Adrenal gland (tissue), 9 donors: ENCODE measurements at regions not wholly inside any gene's neighbourhood (a gene's known extent, or its start where the extent isn't known, plus 50 kb on each side); places are given as distances from the start of the nearest gene placed in this dataset.

ENCODE experiments used
- DNase-seq, 7 donors: peaks; one replicate each; pipeline ENCODE4 v3.0.0-alpha.2; 2019 to 2020
- H3K27ac ChIP-seq, 5 donors: fragments of 200-600 bp; sonication (generic) in 4 of 5; 1 replicate in 3 of 5; 2 replicates in 2 of 5; pipeline versions ENCODE4 v1.5.1 to v1.8.0; 2016 to 2020; ENCODE audit warnings: mild to moderate bottlenecking in 1 of 5
- H3K27me3 ChIP-seq: fragments of 200-600 bp; 2 replicates; pipeline ENCODE4 v1.8.0; 2021
- H3K36me3 ChIP-seq, 2 donors: fragments of 200-600 bp; replicated peaks in 1 of 2; 1 replicate in 1 of 2; 2 replicates in 1 of 2; pipeline versions ENCODE4 v1.5.1 to v1.8.0; 2018 to 2022
- H3K4me1 ChIP-seq, 2 donors: fragments of 200-600 bp; replicated peaks in 1 of 2; 1 replicate in 1 of 2; 2 replicates in 1 of 2; pipeline versions ENCODE4 v1.5.1 to v1.8.0; 2018 to 2021
- H3K4me3 ChIP-seq, 4 donors: fragments of 200-600 bp; sonication (generic) in 3 of 4; one replicate each; pipeline ENCODE4 v1.5.1; 2016 to 2018
- H3K9me3 ChIP-seq, 3 donors: fragments of 200-600 bp; sonication (generic) in 1 of 3; replicated peaks in 1 of 3; 1 replicate in 2 of 3; 2 replicates in 1 of 3; pipeline versions ENCODE4 v1.5.1 to v1.8.0; 2016 to 2021
- POLR2A ChIP-seq, 2 donors: fragments of 450-650 bp; IDR thresholded peaks; one replicate each; pipeline ENCODE4 v1.6.1; 2017; ENCODE audit warnings: antibody characterized with exemption in 2 of 2, mild to moderate bottlenecking in 2 of 2, moderate library complexity in 1 of 2
- WGBS, 4 donors: extraction: QIAGEN DNeasy Blood & Tissue Kit in 2 of 4; methylation state at CpG; one replicate each; pipeline versions ENCODE4 v1.1.5 to v1.1.7; 2013 to 2017; 5-methylcytosine and 5-hydroxymethylcytosine counted together
- intact Hi-C, 2 donors: fragments of 100-400 bp; cut with DNase I; formaldehyde crosslinking; loops; one replicate each; pipeline versions ENCODE4 v1.14.1 to v1.15.0; 2022 to 2023
- TF ChIP-seq, protein P1 (sequence below), 6 experiments: fragments of 450-650 bp in 4 of 6; fragments of 200-600 bp in 2 of 6; sonication (generic) in 1 of 6; IDR thresholded peaks; 1 replicate in 5 of 6; 2 replicates in 1 of 6; pipeline versions ENCODE4 v1.5.1 to v1.8.0; 2016 to 2021; ENCODE audit warnings: antibody characterized with exemption in 6 of 6, mild to moderate bottlenecking in 2 of 6, moderate library complexity in 1 of 6
- donor health status: healthy with polysubstance abuse.
- donor health status: Bipolar disorder and iron deficiency.
- donor health status: DM: yes; HTN: yes; CAD: no.
- donor health status: DM: no; HTN: no; CAD: no.
- donor health status: DM: no; HTN: no; CAD: no.

DNA sequence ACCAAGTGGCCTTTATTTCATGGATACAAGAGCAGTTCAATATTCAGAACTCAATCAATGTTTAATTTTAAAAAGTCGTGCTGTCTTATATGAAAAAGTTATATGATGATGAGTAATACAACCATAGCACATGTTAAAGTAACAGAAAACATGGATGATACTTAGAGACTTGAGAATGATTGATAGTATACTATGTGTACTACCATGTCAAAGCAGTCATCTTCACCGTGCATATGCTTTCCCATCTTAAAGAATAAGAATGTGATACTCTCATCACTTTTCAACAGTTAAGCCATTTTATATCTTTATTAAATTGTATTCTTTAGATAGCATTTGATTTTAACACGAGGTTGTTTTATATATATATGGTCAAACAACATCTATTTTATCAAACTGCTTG, 535.9 kb upstream of the ADAMTS5 start:
- intact Hi-C loops, result no loop called here
- no peak overlapping the region for H3K4me3 ChIP-seq
- no peaks in the 10 kb centered on the region for H3K36me3 ChIP-seq
- H3K4me1 ChIP-seq, result no peaks in the 10 kb centered on the region
- no peaks in the 10 kb centered on the region for H3K9me3 ChIP-seq
- TF ChIP-seq, protein P1, sequence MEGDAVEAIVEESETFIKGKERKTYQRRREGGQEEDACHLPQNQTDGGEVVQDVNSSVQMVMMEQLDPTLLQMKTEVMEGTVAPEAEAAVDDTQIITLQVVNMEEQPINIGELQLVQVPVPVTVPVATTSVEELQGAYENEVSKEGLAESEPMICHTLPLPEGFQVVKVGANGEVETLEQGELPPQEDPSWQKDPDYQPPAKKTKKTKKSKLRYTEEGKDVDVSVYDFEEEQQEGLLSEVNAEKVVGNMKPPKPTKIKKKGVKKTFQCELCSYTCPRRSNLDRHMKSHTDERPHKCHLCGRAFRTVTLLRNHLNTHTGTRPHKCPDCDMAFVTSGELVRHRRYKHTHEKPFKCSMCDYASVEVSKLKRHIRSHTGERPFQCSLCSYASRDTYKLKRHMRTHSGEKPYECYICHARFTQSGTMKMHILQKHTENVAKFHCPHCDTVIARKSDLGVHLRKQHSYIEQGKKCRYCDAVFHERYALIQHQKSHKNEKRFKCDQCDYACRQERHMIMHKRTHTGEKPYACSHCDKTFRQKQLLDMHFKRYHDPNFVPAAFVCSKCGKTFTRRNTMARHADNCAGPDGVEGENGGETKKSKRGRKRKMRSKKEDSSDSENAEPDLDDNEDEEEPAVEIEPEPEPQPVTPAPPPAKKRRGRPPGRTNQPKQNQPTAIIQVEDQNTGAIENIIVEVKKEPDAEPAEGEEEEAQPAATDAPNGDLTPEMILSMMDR (IDR thresholded peaks at IDR 0.05), result no peak
- TF ChIP-seq POLR2A (IDR thresholded peaks at IDR 0.05), result no peak
- WGBS, 4 donors, result 75 to 81% (median 78%) methylated on average over 3 of the region's 3 CpGs
- no peak for DNase-seq
- no peak overlapping the region for H3K27ac ChIP-seq
- no peaks in the 10 kb centered on the region for H3K27me3 ChIP-seq

DNA sequence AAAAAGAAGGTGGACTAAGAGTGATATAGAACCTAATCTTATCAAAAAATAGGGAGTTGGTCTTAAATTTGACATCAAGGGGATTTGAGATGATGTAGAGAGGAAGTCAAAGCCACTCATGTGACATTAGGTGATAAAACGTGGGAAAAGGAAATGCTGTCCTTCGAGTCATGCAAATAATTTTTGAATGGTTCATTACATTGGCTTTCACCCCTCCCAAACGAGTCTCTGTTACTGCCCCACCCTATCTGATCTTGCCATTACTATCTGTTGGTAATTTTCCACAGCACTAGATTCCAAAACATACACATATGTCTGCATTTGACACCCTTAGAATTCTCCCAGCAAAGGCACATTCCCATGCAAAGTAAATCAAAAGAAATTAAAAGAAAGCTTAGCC, 531.1 kb upstream of the ADAMTS5 start:
- DNase-seq, result no peak
- Histone ChIP-seq H3K27me3 (no peaks in the 10 kb centered on the region), H3K4me3 (no peak overlapping the region), H3K9me3 (no peaks in the 10 kb centered on the region), H3K4me1 (no peaks in the 10 kb centered on the region), H3K27ac (no peak overlapping the region), H3K36me3 (no peaks in the 10 kb centered on the region)
- TF ChIP-seq POLR2A (IDR thresholded peaks at IDR 0.05), result no peak
- TF ChIP-seq, protein P1 (IDR thresholded peaks at IDR 0.05), result no peak
- 26 to 42% (median 33%) methylated on average over 3 of the region's 3 CpGs for WGBS, 4 donors
- intact Hi-C loops, result no loop called here

DNA sequence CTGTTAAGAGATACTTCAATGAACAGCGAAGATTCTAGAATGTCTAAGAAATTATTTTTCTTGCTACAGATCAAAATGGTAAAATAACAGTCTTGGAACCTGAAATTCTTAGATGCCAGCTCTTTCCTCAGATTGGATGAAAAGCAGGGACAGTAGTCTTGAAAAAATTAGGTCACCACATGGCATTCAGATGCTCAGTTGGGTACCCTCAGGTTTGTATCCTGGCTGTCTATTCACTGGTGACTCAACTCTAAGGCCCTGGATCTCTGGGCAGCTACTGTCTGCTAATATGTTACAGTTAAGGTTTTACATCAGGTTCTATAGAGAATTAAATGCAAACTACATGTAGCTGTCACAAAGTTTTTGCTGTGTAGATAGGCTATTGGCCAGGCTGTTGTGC, 528.9 kb upstream of the ADAMTS5 start:
- H3K27ac ChIP-seq, result no peak overlapping the region
- DNase-seq, result no peak
- no peaks in the 10 kb centered on the region for H3K9me3 ChIP-seq
- H3K4me3 ChIP-seq, result no peak overlapping the region
- H3K27me3 ChIP-seq, result no peaks in the 10 kb centered on the region
- intact Hi-C loops, result no loop called here
- 82 to 92% (median 89%) methylated on average over 1 of the region's 1 CpG for WGBS, 4 donors
- no peak for TF ChIP-seq POLR2A (IDR thresholded peaks at IDR 0.05)
- TF ChIP-seq, protein P1 (IDR thresholded peaks at IDR 0.05), result no peak
- no peaks in the 10 kb centered on the region for H3K36me3 ChIP-seq
- no peaks in the 10 kb centered on the region for H3K4me1 ChIP-seq

DNA sequence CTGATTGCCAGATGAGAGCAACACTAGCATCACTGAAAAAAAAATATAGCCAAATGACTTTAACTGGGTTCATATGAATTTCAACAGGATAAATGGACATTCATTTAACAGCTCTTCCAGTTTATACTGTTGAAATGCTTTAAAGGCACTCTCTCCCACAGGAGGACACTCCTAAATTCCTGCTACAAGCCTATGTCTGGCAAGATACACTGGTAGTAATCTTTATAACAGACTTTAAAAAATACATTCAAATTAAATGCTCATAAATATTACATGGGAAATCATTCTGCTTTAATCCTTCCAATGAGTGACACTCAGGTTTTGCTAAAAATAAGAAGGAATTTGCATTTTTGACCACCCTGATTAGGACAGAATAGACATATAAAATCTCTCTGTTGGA, 526.7 kb upstream of the ADAMTS5 start:
- H3K36me3 ChIP-seq, result no peaks in the 10 kb centered on the region
- no peak for DNase-seq
- H3K27me3 ChIP-seq, result no peaks in the 10 kb centered on the region
- no peaks in the 10 kb centered on the region for H3K9me3 ChIP-seq
- TF ChIP-seq, protein P1 (IDR thresholded peaks at IDR 0.05), result no peak
- no peak for TF ChIP-seq POLR2A (IDR thresholded peaks at IDR 0.05)
- intact Hi-C loops, result no loop called here
- H3K4me1 ChIP-seq, result no peaks in the 10 kb centered on the region
- H3K27ac ChIP-seq, result no peak overlapping the region
- no peak overlapping the region for H3K4me3 ChIP-seq
